Lower leg skin (tissue), 3 donors: ENCODE measurements at regions not wholly inside any gene's neighbourhood (a gene's known extent, or its start where the extent isn't known, plus 50 kb on each side); places are given as distances from the start of the nearest gene placed in this dataset.

Experiments
- CTCF ChIP-seq, 3 donors: fragments of 450-650 bp; IDR thresholded peaks; one replicate each; pipeline ENCODE4 v1.5.1; 2016; ENCODE audit warnings: antibody characterized with exemption in 3 of 3, mild to moderate bottlenecking in 3 of 3, moderate library complexity in 2 of 3
- POLR2A ChIP-seq, 2 donors: fragments of 450-650 bp; IDR thresholded peaks; one replicate each; pipeline ENCODE4 v1.6.1; 2016 to 2017; ENCODE audit warnings: antibody characterized with exemption in 2 of 2, mild to moderate bottlenecking in 1 of 2, moderate library complexity in 1 of 2

- TF ChIP-seq CTCF (IDR thresholded peaks at IDR 0.05) (no peak), POLR2A (IDR thresholded peaks at IDR 0.05) (no peak)
Observed at GRCh38 chr1:66475940-66476339, 58.0 kb upstream of the SGIP1 start.
